IMR-90 (cell line): ENCODE measurements at regions not wholly inside any gene's neighbourhood (a gene's known extent, or its start where the extent isn't known, plus 50 kb on each side); places are given as distances from the start of the nearest gene placed in this dataset.

ENCODE experiments used
- ATAC-seq: fragments of 200-7000 bp; cut with Tn5 transposase; 2 replicates; pipeline ENCODE4 v1.9.1; 2020; ENCODE audit warnings: low read depth, mild to moderate bottlenecking, moderate library complexity
- BruUV-seq: library from RNA; stranded (reverse); fragments of 400-500 nt; replicated peaks from 2 replicates; lab custom pipeline; 2021; lab: Mats Ljungman, UMichigan
- CTCF ChIA-PET: fragments of 300-600 bp; formaldehyde crosslinking; extraction: SDS; loops from one replicate; lab custom pipeline; 2021; ENCODE audit warnings: antibody characterized with exemption; lab: Yijun Ruan, JAX
- POLR2A ChIA-PET: fragments of 300-600 bp; sonication (Branson Sonifier 250); formaldehyde crosslinking; loops from one replicate; lab custom pipeline; 2022; ENCODE audit warnings: antibody characterized with exemption; ENCODE audit not compliant: unreplicated experiment; lab: Charles Lee
- DNase-seq: peaks from one replicate; pipeline ENCODE4 v3.0.0; 2013
- H2AFZ ChIP-seq: replicated peaks from 2 replicates; pipeline ENCODE3; 2013; ENCODE audit warnings: low read length, mild to moderate bottlenecking; ENCODE audit not compliant: poor library complexity
- H2AK5ac ChIP-seq: 2 replicates; pipeline ENCODE4 v1.6.1; 2013; ENCODE audit warnings: low read depth, low read length, inconsistent platforms
- H2AK9ac ChIP-seq: replicated peaks from 2 replicates; pipeline ENCODE3; 2013; ENCODE audit warnings: mild to moderate bottlenecking, low read depth, low read length, moderate library complexity; ENCODE audit not compliant: poor library complexity
- H2BK120ac ChIP-seq: 2 replicates; pipeline ENCODE4 v1.6.1; 2013; ENCODE audit warnings: low read depth, low read length, inconsistent platforms
- H2BK15ac ChIP-seq: 3 replicates; pipeline ENCODE4 v1.6.1; 2013; ENCODE audit warnings: low read depth, low read length, inconsistent platforms
- H2BK20ac ChIP-seq: 2 replicates; pipeline ENCODE4 v1.6.1; 2013; ENCODE audit warnings: low read depth, mild to moderate bottlenecking, inconsistent platforms, low read length, moderate library complexity
- H2BK5ac ChIP-seq: 2 replicates; pipeline ENCODE4 v1.6.1; 2013; ENCODE audit warnings: mild to moderate bottlenecking, low read depth, low read length, inconsistent platforms; ENCODE audit not compliant: poor library complexity, severe bottlenecking
- H3K14ac ChIP-seq: replicated peaks from 2 replicates; pipeline ENCODE4 v1.6.1; 2013; ENCODE audit warnings: low read depth, low read length, inconsistent platforms
- H3K18ac ChIP-seq: 2 replicates; pipeline ENCODE4 v1.6.1; 2013; ENCODE audit warnings: low read depth, low read length, control low read depth
- H3K23ac ChIP-seq: 2 replicates; pipeline ENCODE4 v1.6.1; 2013; ENCODE audit warnings: low read depth, low read length, inconsistent platforms
- H3K27ac ChIP-seq: 2 replicates; pipeline ENCODE4 v1.5.1; 2013; ENCODE audit warnings: mild to moderate bottlenecking, control low read depth, low read length; ENCODE audit not compliant: insufficient read depth
- H3K27me3 ChIP-seq: 2 replicates; pipeline ENCODE4 v1.6.1; 2013; ENCODE audit warnings: low read length; ENCODE audit not compliant: control insufficient read depth, insufficient read depth
- H3K36me3 ChIP-seq: 2 replicates; pipeline ENCODE4 v1.6.1; 2013; ENCODE audit warnings: low read length, mixed read lengths; ENCODE audit not compliant: control insufficient read depth, insufficient read depth
- H3K4ac ChIP-seq: 2 replicates; pipeline ENCODE4 v1.6.1; 2013; ENCODE audit warnings: low read depth, low read length, inconsistent platforms
- H3K4me1 ChIP-seq: 2 replicates; pipeline ENCODE4 v1.6.1; 2013; ENCODE audit warnings: low read length, mixed read lengths; ENCODE audit not compliant: control insufficient read depth, insufficient read depth
- H3K4me2 ChIP-seq: 2 replicates; pipeline ENCODE4 v1.6.1; 2013; ENCODE audit warnings: low read depth, mild to moderate bottlenecking, control low read depth, low read length, moderate library complexity
- H3K4me3 ChIP-seq: 2 replicates; pipeline ENCODE4 v1.5.1; 2013; ENCODE audit warnings: low read depth, mild to moderate bottlenecking, control low read depth, low read length, moderate library complexity; ENCODE audit not compliant: insufficient read depth
- H3K56ac ChIP-seq: 2 replicates; pipeline ENCODE4 v1.6.1; 2013; ENCODE audit warnings: low read length, inconsistent platforms; ENCODE audit not compliant: insufficient read depth; ENCODE audit errors: extremely low read depth
- H3K79me1 ChIP-seq, 2 experiments: 2 replicates each; pipeline ENCODE4 v1.6.1; 2013; ENCODE audit warnings: low read length in 2 of 2, inconsistent platforms in 1 of 2, low read depth in 1 of 2
- H3K9ac ChIP-seq: 2 replicates; pipeline ENCODE4 v1.6.1; 2013; ENCODE audit warnings: low read depth, low read length, control low read depth
- H3K9me1 ChIP-seq: 2 replicates; pipeline ENCODE4 v1.6.1; 2013; ENCODE audit warnings: low read length, inconsistent platforms; ENCODE audit not compliant: insufficient read depth
- H3K9me3 ChIP-seq: 2 replicates; pipeline ENCODE4 v1.6.1; 2013; ENCODE audit warnings: low read length; ENCODE audit not compliant: control insufficient read depth, insufficient read depth
- H4K20me1 ChIP-seq: 2 replicates; pipeline ENCODE4 v1.6.1; 2013; ENCODE audit warnings: low read length, inconsistent platforms; ENCODE audit not compliant: insufficient read depth
- H4K5ac ChIP-seq: 2 replicates; pipeline ENCODE4 v1.6.1; 2013; ENCODE audit warnings: mild to moderate bottlenecking, low read depth, low read length, control low read depth
- H4K8ac ChIP-seq, 2 experiments: 2 replicates each; pipeline ENCODE4 v1.6.1; 2013; ENCODE audit warnings: low read depth in 2 of 2, low read length in 2 of 2, control low read depth in 1 of 2, inconsistent platforms in 1 of 2
- H4K91ac ChIP-seq: 2 replicates; pipeline ENCODE4 v1.6.1; 2013; ENCODE audit warnings: low read depth, low read length, inconsistent platforms; ENCODE audit not compliant: insufficient read depth
- BHLHE40 ChIP-seq: fragments of 150-350 bp; IDR thresholded peaks from 2 replicates; pipeline ENCODE4 v1.6.1; 2016; ENCODE audit warnings: mild to moderate bottlenecking, low read depth, low read length
- CEBPB ChIP-seq: IDR thresholded peaks from 2 replicates; pipeline ENCODE4 v1.6.1; 2012; ENCODE audit warnings: low read depth, low read length, improper control_type of control experiment
- CHD1 ChIP-seq: IDR thresholded peaks from 2 replicates; pipeline ENCODE4 v1.6.1; 2012; ENCODE audit warnings: low read depth, low read length, improper control_type of control experiment
- CTCF ChIP-seq: conservative IDR thresholded peaks from 2 replicates; pipeline ENCODE4 v1.5.1; 2012; ENCODE audit warnings: mild to moderate bottlenecking, low read depth, low read length, improper control_type of control experiment
- ELK1 ChIP-seq: fragments of 150-350 bp; IDR thresholded peaks from 2 replicates; pipeline ENCODE4 v1.6.1; 2016; ENCODE audit warnings: low read depth, mild to moderate bottlenecking, low read length, moderate library complexity, borderline replicate concordance
- FOS ChIP-seq: fragments of 150-350 bp; IDR thresholded peaks from 2 replicates; pipeline ENCODE4 v1.6.1; 2016; ENCODE audit warnings: low read depth, low read length
- MAFK ChIP-seq: IDR thresholded peaks from 2 replicates; pipeline ENCODE4 v1.6.1; 2012; ENCODE audit warnings: low read depth, low read length, improper control_type of control experiment
- MAZ ChIP-seq: IDR thresholded peaks from 2 replicates; pipeline ENCODE4 v1.6.1; 2012; ENCODE audit warnings: low read depth, mild to moderate bottlenecking, low read length, improper control_type of control experiment, moderate library complexity, borderline replicate concordance
- MXI1 ChIP-seq: IDR thresholded peaks from 2 replicates; pipeline ENCODE4 v1.6.1; 2012; ENCODE audit warnings: low read depth, mild to moderate bottlenecking, low read length, moderate library complexity, borderline replicate concordance
- NFE2L2 ChIP-seq: fragments of 150-350 bp; IDR thresholded peaks from 2 replicates; pipeline ENCODE4 v1.6.1; 2016; ENCODE audit warnings: low read depth, mild to moderate bottlenecking, low read length
- POLR2A ChIP-seq: IDR thresholded peaks from 2 replicates; pipeline ENCODE4 v1.6.1; 2012; ENCODE audit warnings: mild to moderate bottlenecking, low read depth, low read length
- RAD21 ChIP-seq: IDR thresholded peaks from 2 replicates; pipeline ENCODE4 v1.6.1; 2012; ENCODE audit warnings: low read length, improper control_type of control experiment
- RCOR1 ChIP-seq: IDR thresholded peaks from 2 replicates; pipeline ENCODE4 v1.6.1; 2012; ENCODE audit warnings: mild to moderate bottlenecking, low read length, improper control_type of control experiment; ENCODE audit not compliant: insufficient replicate concordance
- RFX5 ChIP-seq: IDR thresholded peaks from 2 replicates; pipeline ENCODE4 v1.8.0; 2012; ENCODE audit warnings: low read depth, mild to moderate bottlenecking, low read length, moderate library complexity
- SMC3 ChIP-seq: fragments of 150-350 bp; IDR thresholded peaks from 2 replicates; pipeline ENCODE4 v1.6.1; 2016; ENCODE audit warnings: low read depth, mild to moderate bottlenecking, antibody characterized with exemption, low read length, moderate library complexity
- USF2 ChIP-seq: fragments of 150-350 bp; IDR thresholded peaks from 2 replicates; pipeline ENCODE4 v1.6.1; 2017; ENCODE audit warnings: mild to moderate bottlenecking, antibody characterized with exemption, low read length, low read depth
- dilution Hi-C: fragments of 300-500 bp; cut with HindIII; formaldehyde crosslinking; loops from one replicate; pipeline ENCODE4 v1.14.3; 2018; ENCODE audit warnings: low sequenced_read_pairs; ENCODE audit not compliant: unreplicated experiment
- in situ Hi-C: fragments of 300-500 bp; cut with MboI; formaldehyde crosslinking; loops from 3 replicates; pipeline ENCODE4 v1.14.3; 2019; ENCODE audit warnings: low sequenced_read_pairs, inconsistent platforms, mixed read lengths
- intact Hi-C: fragments of 100-400 bp; cut with micrococcal nuclease; formaldehyde crosslinking; loops from 2 replicates; pipeline ENCODE4 v1.10.0; 2022

GRCh38 chr2:186346216-186346615, 139.8 kb upstream of the ZC3H15 start:
- Histone ChIP-seq H2AK9ac (no peak overlapping the region), H3K4ac (no peak overlapping the region), H3K9me3 (no peaks in the 10 kb centered on the region), H3K23ac (no peak overlapping the region), H3K27ac (no peak overlapping the region), H2BK5ac (no peak overlapping the region), H3K9me1 (no peaks in the 10 kb centered on the region), H3K14ac (no peak overlapping the region), H2BK15ac (no peak overlapping the region), H3K36me3 (no peaks in the 10 kb centered on the region), H2AFZ (no peak overlapping the region), H4K8ac (no peak overlapping the region), H4K20me1 (no peaks in the 10 kb centered on the region), H3K27me3 (no peaks in the 10 kb centered on the region), H2AK5ac (no peak overlapping the region), H2BK20ac (no peak overlapping the region), H3K4me1 (no peaks in the 10 kb centered on the region), H3K4me3 (no peak overlapping the region), H3K4me2 (no peak overlapping the region), H2BK120ac (no peak overlapping the region), H3K9ac (no peak overlapping the region), H4K91ac (no peak overlapping the region), H3K56ac (no peak overlapping the region), H3K18ac (no peak overlapping the region), H4K5ac (no peak overlapping the region), H3K79me1 (no peaks in the 10 kb centered on the region)
- POLR2A ChIA-PET, result no interaction called here
- in situ Hi-C loops, result no loop called here
- ATAC-seq (no peak), DNase-seq (no peak)
- intact Hi-C loops, result no loop called here
- no TSS peak for BruUV-seq
- CTCF ChIA-PET, result interaction anchor here (0.8 kb wide), 1 partner anchor 1247 kb away, joined by 3 read pairs; no protein-coding TSS in a partner anchor
- no peak for TF ChIP-seq CTCF
- TF ChIP-seq MAFK, result no peak
- TF ChIP-seq USF2, result no peak
- no peak for TF ChIP-seq BHLHE40
- TF ChIP-seq CHD1, result no peak
- TF ChIP-seq POLR2A, result no peak
- TF ChIP-seq MAZ, result no peak
- TF ChIP-seq SMC3, result no peak
- TF ChIP-seq RCOR1, result no peak
- TF ChIP-seq RFX5, result no peak
- TF ChIP-seq NFE2L2, result no peak
- no peak for TF ChIP-seq FOS
- TF ChIP-seq MXI1, result no peak
- TF ChIP-seq ELK1, result no peak
- TF ChIP-seq CEBPB, result no peak
- no peak for TF ChIP-seq RAD21
- dilution Hi-C loops, result no loop called here
